Breast epithelium (tissue), 3 donors: ENCODE measurements at regions not wholly inside any gene's neighbourhood (a gene's known extent, or its start where the extent isn't known, plus 50 kb on each side); places are given as distances from the start of the nearest gene placed in this dataset.

Experiments used
- CTCF ChIP-seq, 3 donors: fragments of 450-650 bp; IDR thresholded peaks; one replicate each; pipeline ENCODE4 v1.5.1; 2016 to 2017; ENCODE audit warnings: antibody characterized with exemption in 3 of 3, mild to moderate bottlenecking in 3 of 3, moderate library complexity in 3 of 3
- POLR2A ChIP-seq: fragments of 450-650 bp; IDR thresholded peaks from one replicate; pipeline ENCODE4 v1.6.1; 2016; ENCODE audit warnings: antibody characterized with exemption, mild to moderate bottlenecking, moderate library complexity
- POLR2AphosphoS5 ChIP-seq, 3 donors: sonication (generic); formaldehyde crosslinking; IDR thresholded peaks; one replicate each; pipeline ENCODE4 v1.6.1; 2017; ENCODE audit warnings: antibody characterized with exemption in 3 of 3

- TF ChIP-seq CTCF (IDR thresholded peaks at IDR 0.05): no peak
- TF ChIP-seq POLR2A: no peak
- no peak for TF ChIP-seq POLR2AphosphoS5 (IDR thresholded peaks at IDR 0.05)
Measured at GRCh38 chr1:50322579-50322978, 100.7 kb downstream of the DMRTA2 start.
